Endothelial cell of umbilical vein (primary cell): ENCODE measurements at regions not wholly inside any gene's neighbourhood (a gene's known extent, or its start where the extent isn't known, plus 50 kb on each side); places are given as distances from the start of the nearest gene placed in this dataset.

Experiments used
- BruUV-seq: library from RNA; stranded (reverse); fragments of 400-500 nt; replicated peaks from 2 replicates; lab custom pipeline; 2021; lab: Mats Ljungman, UMichigan
- CTCF ChIA-PET: fragments of 300-600, 350-600 bp; sonication (Branson Sonifier 250); formaldehyde crosslinking; loops from one replicate; lab custom pipeline; 2021; ENCODE audit warnings: antibody characterized with exemption, inconsistent platforms; lab: Charles Lee
- POLR2A ChIA-PET: fragments of 300-600, 350-600 bp; sonication (Branson Sonifier 250); formaldehyde crosslinking; loops from one replicate; lab custom pipeline; 2021; ENCODE audit warnings: antibody characterized with exemption, inconsistent platforms; lab: Charles Lee
- DNase-seq: peaks from one replicate; pipeline ENCODE4 v3.0.0-alpha.2; 2011; ENCODE audit warnings: low read depth, low spot score
- FAIRE-seq: peaks from 2 replicates; lab custom pipeline; 2011; peaks lifted over from hg19 to GRCh38; lab: Jason Lieb, UNC
- H2AFZ ChIP-seq: 2 replicates; pipeline ENCODE4 v1.6.0; 2012; ENCODE audit warnings: low read depth, low read length, control low read depth, inconsistent platforms
- H3K27ac ChIP-seq: 2 replicates; pipeline ENCODE4 v1.5.1; 2011; ENCODE audit warnings: low read depth, mild to moderate bottlenecking, control low read depth, low read length, moderate library complexity; ENCODE audit not compliant: insufficient read depth
- H3K27me3 ChIP-seq, 2 experiments: 2 replicates each; pipeline versions ENCODE4 v1.6.0 to v1.6.1; 2011; ENCODE audit warnings: low read length in 2 of 2, mixed read lengths in 1 of 2; ENCODE audit not compliant: control insufficient read depth in 2 of 2, insufficient read depth in 2 of 2
- H3K36me3 ChIP-seq, 2 experiments: 2 replicates in 1 of 2; 3 replicates in 1 of 2; pipeline ENCODE4 v1.5.1; 2011; ENCODE audit warnings: low read length in 2 of 2, mild to moderate bottlenecking in 1 of 2, moderate library complexity in 1 of 2; ENCODE audit not compliant: control insufficient read depth in 2 of 2, insufficient read depth in 2 of 2; ENCODE audit errors: extremely low read depth in 1 of 2
- H3K4me1 ChIP-seq: 3 replicates; pipeline ENCODE4 v1.5.1; 2011; ENCODE audit warnings: mild to moderate bottlenecking, low read length; ENCODE audit not compliant: control insufficient read depth, insufficient read depth; ENCODE audit errors: extremely low read depth
- H3K4me2 ChIP-seq: 2 replicates; pipeline ENCODE4 v1.6.1; 2011; ENCODE audit warnings: low read length, control low read depth, mixed read lengths; ENCODE audit not compliant: insufficient read depth
- H3K4me3 ChIP-seq, 3 experiments: fragments of 200-600 bp in 1 of 3; sonication (generic), shearing (Covaris generic) in 1 of 3; replicated peaks in 1 of 3; 2 replicates each; pipeline ENCODE4 v1.5.1; 2011 to 2016; ENCODE audit warnings: control low read depth in 3 of 3, low read length in 3 of 3, mild to moderate bottlenecking in 2 of 3, inconsistent platforms in 1 of 3, low read depth in 1 of 3, moderate library complexity in 1 of 3; ENCODE audit not compliant: insufficient read depth in 1 of 3
- H3K79me2 ChIP-seq: 2 replicates; pipeline ENCODE4 v1.6.0; 2012; ENCODE audit warnings: low read length, inconsistent platforms; ENCODE audit not compliant: control insufficient read depth, insufficient read depth
- H3K9ac ChIP-seq: replicated peaks from 2 replicates; pipeline ENCODE3; 2011; ENCODE audit warnings: low read length, control low read depth; ENCODE audit not compliant: insufficient read depth; ENCODE audit errors: extremely low read depth
- H3K9me1 ChIP-seq: replicated peaks from 3 replicates; pipeline ENCODE4 v1.6.0; 2011; ENCODE audit warnings: mild to moderate bottlenecking, low read length; ENCODE audit not compliant: control insufficient read depth, insufficient read depth; ENCODE audit errors: extremely low read depth
- H3K9me3 ChIP-seq: replicated peaks from 2 replicates; pipeline ENCODE4 v1.5.1; 2012; ENCODE audit warnings: low read length, inconsistent platforms; ENCODE audit not compliant: control insufficient read depth, insufficient read depth
- H4K20me1 ChIP-seq: replicated peaks from 2 replicates; pipeline ENCODE3; 2011; ENCODE audit warnings: mild to moderate bottlenecking, low read length; ENCODE audit not compliant: control insufficient read depth, insufficient read depth; ENCODE audit errors: extremely low read depth
- EZH2 ChIP-seq: IDR thresholded peaks from 2 replicates; pipeline ENCODE4 v1.6.1; 2012; ENCODE audit warnings: borderline replicate concordance, low read depth, mild to moderate bottlenecking, moderate library complexity, low read length, inconsistent platforms; ENCODE audit not compliant: severe bottlenecking
- FOS ChIP-seq: IDR thresholded peaks from 2 replicates; pipeline ENCODE4 v1.6.1; 2011; ENCODE audit warnings: mild to moderate bottlenecking, low read length, moderate library complexity, borderline replicate concordance; ENCODE audit not compliant: insufficient read depth
- GATA2 ChIP-seq: IDR thresholded peaks from 2 replicates; pipeline ENCODE4 v1.7.0; 2011; ENCODE audit warnings: low read depth, mild to moderate bottlenecking, moderate library complexity, mixed read lengths, low read length; ENCODE audit not compliant: insufficient read length, insufficient read depth
- JUN ChIP-seq: IDR thresholded peaks from 2 replicates; pipeline ENCODE4 v1.6.1; 2011; ENCODE audit warnings: borderline replicate concordance, low read depth; ENCODE audit not compliant: insufficient read length, insufficient read depth
- MYC ChIP-seq: IDR thresholded peaks from one replicate; pipeline ENCODE4 v1.6.1; 2011; ENCODE audit warnings: mild to moderate bottlenecking, low read depth, low read length
- POLR2A ChIP-seq: IDR thresholded peaks from 2 replicates; pipeline ENCODE4 v1.6.1; 2012; ENCODE audit warnings: low read depth, mild to moderate bottlenecking, control low read depth, low read length
- POLR2AphosphoS5 ChIP-seq: IDR thresholded peaks from 2 replicates; pipeline ENCODE4 v1.6.1; 2012; ENCODE audit warnings: low read depth, mild to moderate bottlenecking, control low read depth, low read length, moderate library complexity; ENCODE audit not compliant: insufficient read depth
- dilution Hi-C: fragments of 300-500 bp; cut with MboI; formaldehyde crosslinking; loops from one replicate; pipeline ENCODE4 v1.15.0; 2019; ENCODE audit warnings: low sequenced_read_pairs; ENCODE audit not compliant: extremely low pct_ligation_motif_present
- intact Hi-C: fragments of 100-400 bp; cut with micrococcal nuclease; formaldehyde crosslinking; loops from one replicate; pipeline ENCODE4 v1.10.0; 2022
- TF ChIP-seq, protein P1 (sequence below): IDR thresholded peaks from 2 replicates; pipeline ENCODE4 v1.6.1; 2011; ENCODE audit not compliant: insufficient read depth, insufficient read length
- TF ChIP-seq, protein P2 (sequence below), 2 donors: IDR thresholded peaks; 1 replicate in 1 of 2; 2 replicates in 1 of 2; pipeline ENCODE4 v1.5.1; 2011; ENCODE audit warnings: low read length in 2 of 2, mild to moderate bottlenecking in 2 of 2, moderate library complexity in 2 of 2, control low read depth in 1 of 2, inconsistent platforms in 1 of 2, low read depth in 1 of 2; ENCODE audit not compliant: insufficient read depth in 1 of 2; ENCODE audit errors: extremely low read depth in 1 of 2

DNA sequence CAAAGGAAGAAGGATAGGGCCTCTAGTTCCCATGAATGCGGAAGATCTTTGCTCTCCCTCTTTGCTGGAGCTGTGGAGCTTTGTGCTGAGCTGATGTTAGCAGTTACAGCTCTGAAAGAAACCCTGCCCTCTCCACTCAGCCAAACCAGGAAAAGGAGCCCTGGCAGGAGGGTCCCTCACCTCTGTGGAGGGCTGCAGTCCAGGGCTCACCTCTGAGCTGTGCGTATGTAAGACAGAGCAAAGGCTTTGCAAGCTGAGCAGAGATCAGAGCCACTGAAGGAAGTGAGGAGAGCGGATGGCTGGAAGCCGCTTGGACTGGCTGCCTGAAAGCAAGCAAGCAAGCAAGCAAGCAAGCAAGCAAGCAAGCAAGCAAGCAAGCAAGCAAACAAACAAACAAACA lies 84.7 kb downstream of the RAMP3 start:
- Histone ChIP-seq H3K36me3 (no peaks in the 10 kb centered on the region), H3K9me3 (no peaks in the 10 kb centered on the region), H2AFZ (no peak overlapping the region), H3K9me1 (no peaks in the 10 kb centered on the region), H4K20me1 (no peaks in the 10 kb centered on the region), H3K79me2 (no peaks in the 10 kb centered on the region), H3K27me3 (peaks cover 0 to 1% of the 10 kb centered on the region in 2 experiments), H3K4me3 (no peak overlapping the region), H3K27ac (no peak overlapping the region), H3K9ac (no peak overlapping the region), H3K4me2 (no peak overlapping the region), H3K4me1 (peaks cover 16% of the 10 kb centered on the region)
- TF ChIP-seq MYC (no peak), JUN (no peak), POLR2AphosphoS5 (no peak), EZH2 (no peak), POLR2A (no peak), GATA2 (no peak), FOS (no peak)
- TF ChIP-seq, protein P1, sequence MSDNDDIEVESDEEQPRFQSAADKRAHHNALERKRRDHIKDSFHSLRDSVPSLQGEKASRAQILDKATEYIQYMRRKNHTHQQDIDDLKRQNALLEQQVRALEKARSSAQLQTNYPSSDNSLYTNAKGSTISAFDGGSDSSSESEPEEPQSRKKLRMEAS: no peak
- TF ChIP-seq, protein P2, sequence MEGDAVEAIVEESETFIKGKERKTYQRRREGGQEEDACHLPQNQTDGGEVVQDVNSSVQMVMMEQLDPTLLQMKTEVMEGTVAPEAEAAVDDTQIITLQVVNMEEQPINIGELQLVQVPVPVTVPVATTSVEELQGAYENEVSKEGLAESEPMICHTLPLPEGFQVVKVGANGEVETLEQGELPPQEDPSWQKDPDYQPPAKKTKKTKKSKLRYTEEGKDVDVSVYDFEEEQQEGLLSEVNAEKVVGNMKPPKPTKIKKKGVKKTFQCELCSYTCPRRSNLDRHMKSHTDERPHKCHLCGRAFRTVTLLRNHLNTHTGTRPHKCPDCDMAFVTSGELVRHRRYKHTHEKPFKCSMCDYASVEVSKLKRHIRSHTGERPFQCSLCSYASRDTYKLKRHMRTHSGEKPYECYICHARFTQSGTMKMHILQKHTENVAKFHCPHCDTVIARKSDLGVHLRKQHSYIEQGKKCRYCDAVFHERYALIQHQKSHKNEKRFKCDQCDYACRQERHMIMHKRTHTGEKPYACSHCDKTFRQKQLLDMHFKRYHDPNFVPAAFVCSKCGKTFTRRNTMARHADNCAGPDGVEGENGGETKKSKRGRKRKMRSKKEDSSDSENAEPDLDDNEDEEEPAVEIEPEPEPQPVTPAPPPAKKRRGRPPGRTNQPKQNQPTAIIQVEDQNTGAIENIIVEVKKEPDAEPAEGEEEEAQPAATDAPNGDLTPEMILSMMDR (IDR thresholded peaks at IDR 0.05; ENCODE audit: extremely low read depth in 1 of 2, insufficient read depth in 1 of 2, low read depth in 1 of 2, low read length in 2 of 2): no peak
- DNase-seq: no peak
- CTCF ChIA-PET: interaction anchor here (1.0 to 1.7 kb wide), 2 partner anchors 12 to 18 kb away, joined by 4 to 5 read pairs; no protein-coding TSS in a partner anchor
- dilution Hi-C loops: no loop called here
- no TSS peak for BruUV-seq
- POLR2A ChIA-PET: no interaction called here
- no peak for FAIRE-seq
- intact Hi-C loops: no loop called here
